ENCODE measurements at regions not wholly inside any gene's neighbourhood (a gene's known extent, or its start where the extent isn't known, plus 50 kb on each side); places are given as distances from the start of the nearest gene placed in this dataset.
"Not testable (repeated sequence)": the region's sequence is repeated elsewhere in the genome, so short reads cannot be mapped to it uniquely, and the experiment has no call there.

- Histone ChIP-seq H3K9ac (ENCODE audit: low read depth, low read length) (no peak overlapping the region), H3K27ac (ENCODE audit: low read length) (no peak overlapping the region), H3K4me3 (ENCODE audit: low read length) (no peak overlapping the region), H3K36me3 (ENCODE audit: insufficient read depth, low read depth, low read length) (no peaks in the 10 kb centered on the region), H3K27me3 (ENCODE audit: insufficient read depth, low read length) (no peaks in the 10 kb centered on the region), H3K4me1 (ENCODE audit: insufficient read depth, low read length) (peaks cover 37% of the 10 kb centered on the region), H3K9me3 (ENCODE audit: insufficient read depth, low read depth, low read length) (no peaks in the 10 kb centered on the region)
Measured at GRCh38 chr1:81513796-81514354, 286.9 kb upstream of the ADGRL2 start.

GRCh38 chr1:81512252-81513003, 288.3 kb upstream of the ADGRL2 start:
- H3K27me3 ChIP-seq (ENCODE audit: insufficient read depth, low read length): no peaks in the 10 kb centered on the region
- no peaks in the 10 kb centered on the region for H3K9me3 ChIP-seq (ENCODE audit: insufficient read depth, low read depth, low read length)
- H3K4me3 ChIP-seq (ENCODE audit: low read length): no peak overlapping the region
- H3K4me1 ChIP-seq (ENCODE audit: insufficient read depth, low read length): peaks cover 38% of the 10 kb centered on the region
- no peak overlapping the region for H3K27ac ChIP-seq (ENCODE audit: low read length)
- H3K9ac ChIP-seq (ENCODE audit: low read depth, low read length): no peak overlapping the region
- no peaks in the 10 kb centered on the region for H3K36me3 ChIP-seq (ENCODE audit: insufficient read depth, low read depth, low read length)

GRCh38 chr1:81511281-81511680, 289.5 kb upstream of the ADGRL2 start:
- Histone ChIP-seq H3K27ac (ENCODE audit: low read length) (no peak overlapping the region), H3K9me3 (ENCODE audit: insufficient read depth, low read depth, low read length) (no peaks in the 10 kb centered on the region), H3K36me3 (ENCODE audit: insufficient read depth, low read depth, low read length) (no peaks in the 10 kb centered on the region), H3K9ac (ENCODE audit: low read depth, low read length) (no peak overlapping the region), H3K4me3 (ENCODE audit: low read length) (no peak overlapping the region), H3K4me1 (ENCODE audit: insufficient read depth, low read length) (peaks cover 39% of the 10 kb centered on the region), H3K27me3 (ENCODE audit: insufficient read depth, low read length) (no peaks in the 10 kb centered on the region)

GRCh38 chr1:81510701-81511100, 290.0 kb upstream of the ADGRL2 start:
- Histone ChIP-seq H3K9ac (ENCODE audit: low read depth, low read length) (no peak overlapping the region), H3K27me3 (ENCODE audit: insufficient read depth, low read length) (no peaks in the 10 kb centered on the region), H3K9me3 (ENCODE audit: insufficient read depth, low read depth, low read length) (no peaks in the 10 kb centered on the region), H3K4me1 (ENCODE audit: insufficient read depth, low read length) (peaks cover 35% of the 10 kb centered on the region), H3K27ac (ENCODE audit: low read length) (no peak overlapping the region), H3K36me3 (ENCODE audit: insufficient read depth, low read depth, low read length) (no peaks in the 10 kb centered on the region), H3K4me3 (ENCODE audit: low read length) (no peak overlapping the region)

- H3K9ac ChIP-seq (ENCODE audit: low read depth, low read length): no peak overlapping the region
- H3K36me3 ChIP-seq (ENCODE audit: insufficient read depth, low read depth, low read length): no peaks in the 10 kb centered on the region
- H3K4me3 ChIP-seq (ENCODE audit: low read length): no peak overlapping the region
- H3K27ac ChIP-seq (ENCODE audit: low read length): no peak overlapping the region
- H3K9me3 ChIP-seq (ENCODE audit: insufficient read depth, low read depth, low read length): no peaks in the 10 kb centered on the region
- H3K4me1 ChIP-seq (ENCODE audit: insufficient read depth, low read length): peaks cover 35% of the 10 kb centered on the region
- H3K27me3 ChIP-seq (ENCODE audit: insufficient read depth, low read length): no peaks in the 10 kb centered on the region
Measured at GRCh38 chr1:81509594-81509993, 291.1 kb upstream of the ADGRL2 start.

- Histone ChIP-seq H3K4me3 (ENCODE audit: low read length) (no peak overlapping the region), H3K9ac (ENCODE audit: low read depth, low read length) (no peak overlapping the region), H3K27me3 (ENCODE audit: insufficient read depth, low read length) (no peaks in the 10 kb centered on the region), H3K9me3 (ENCODE audit: insufficient read depth, low read depth, low read length) (no peaks in the 10 kb centered on the region), H3K36me3 (ENCODE audit: insufficient read depth, low read depth, low read length) (no peaks in the 10 kb centered on the region), H3K27ac (ENCODE audit: low read length) (no peak overlapping the region), H3K4me1 (ENCODE audit: insufficient read depth, low read length) (peaks cover 15% of the 10 kb centered on the region)
Measured at GRCh38 chr1:81506699-81507098, 294.0 kb upstream of the ADGRL2 start.

- Histone ChIP-seq H3K36me3 (ENCODE audit: insufficient read depth, low read depth, low read length) (no peaks in the 10 kb centered on the region), H3K9ac (ENCODE audit: low read depth, low read length) (no peak overlapping the region), H3K4me1 (ENCODE audit: insufficient read depth, low read length) (peaks cover 14% of the 10 kb centered on the region), H3K27me3 (ENCODE audit: insufficient read depth, low read length) (no peaks in the 10 kb centered on the region), H3K9me3 (ENCODE audit: insufficient read depth, low read depth, low read length) (no peaks in the 10 kb centered on the region), H3K4me3 (ENCODE audit: low read length) (no peak overlapping the region), H3K27ac (ENCODE audit: low read length) (no peak overlapping the region)
Measured at GRCh38 chr1:81505831-81506230, 294.9 kb upstream of the ADGRL2 start.

GRCh38 chr1:81504820-81505219, 295.9 kb upstream of the ADGRL2 start:
- not testable (repeated sequence) for H3K9me3 ChIP-seq (ENCODE audit: insufficient read depth, low read depth, low read length); H3K4me3 ChIP-seq (ENCODE audit: low read length); H3K27ac ChIP-seq (ENCODE audit: low read length); H3K27me3 ChIP-seq (ENCODE audit: insufficient read depth, low read length); H3K36me3 ChIP-seq (ENCODE audit: insufficient read depth, low read depth, low read length); H3K9ac ChIP-seq (ENCODE audit: low read depth, low read length)
- peaks cover 12% of the 10 kb centered on the region for H3K4me1 ChIP-seq (ENCODE audit: insufficient read depth, low read length)

GRCh38 chr1:81502705-81503104, 298.0 kb upstream of the ADGRL2 start:
- H3K27ac ChIP-seq (ENCODE audit: low read length); H3K36me3 ChIP-seq (ENCODE audit: insufficient read depth, low read depth, low read length); H3K4me1 ChIP-seq (ENCODE audit: insufficient read depth, low read length); H3K4me3 ChIP-seq (ENCODE audit: low read length); H3K9me3 ChIP-seq (ENCODE audit: insufficient read depth, low read depth, low read length); H3K9ac ChIP-seq (ENCODE audit: low read depth, low read length); H3K27me3 ChIP-seq (ENCODE audit: insufficient read depth, low read length): not testable (repeated sequence)

GRCh38 chr1:81501485-81501884, 299.2 kb upstream of the ADGRL2 start:
- H3K27me3 ChIP-seq (ENCODE audit: insufficient read depth, low read length); H3K27ac ChIP-seq (ENCODE audit: low read length); H3K4me3 ChIP-seq (ENCODE audit: low read length); H3K9me3 ChIP-seq (ENCODE audit: insufficient read depth, low read depth, low read length); H3K9ac ChIP-seq (ENCODE audit: low read depth, low read length); H3K36me3 ChIP-seq (ENCODE audit: insufficient read depth, low read depth, low read length); H3K4me1 ChIP-seq (ENCODE audit: insufficient read depth, low read length): not testable (repeated sequence)

- Histone ChIP-seq H3K4me3 (ENCODE audit: low read length) (no peak overlapping the region), H3K4me1 (ENCODE audit: insufficient read depth, low read length) (no peaks in the 10 kb centered on the region; the same call in 1 of the 2 replicates), H3K9me3 (ENCODE audit: insufficient read depth, low read depth, low read length) (no peaks in the 10 kb centered on the region), H3K9ac (ENCODE audit: low read depth, low read length) (no peak overlapping the region), H3K36me3 (ENCODE audit: insufficient read depth, low read depth, low read length) (no peaks in the 10 kb centered on the region), H3K27me3 (ENCODE audit: insufficient read depth, low read length) (no peaks in the 10 kb centered on the region), H3K27ac (ENCODE audit: low read length) (no peak overlapping the region)
Measured at GRCh38 chr1:81499487-81499886, 301.2 kb upstream of the ADGRL2 start.

Measured in iPS-20b (cell line).